Inferior parietal cortex (tissue), 1 donor: ENCODE measurements at regions not wholly inside any gene's neighbourhood (a gene's known extent, or its start where the extent isn't known, plus 50 kb on each side); places are given as distances from the start of the nearest gene placed in this dataset.
"Not testable (repeated sequence)": the region's sequence is repeated elsewhere in the genome, so short reads cannot be mapped to it uniquely, and the experiment has no call there.

Experiments
- DNase-seq: peaks from one replicate; pipeline ENCODE4 v3.0.0-alpha.2; 2016; ENCODE audit errors: extremely low spot score

DNA sequence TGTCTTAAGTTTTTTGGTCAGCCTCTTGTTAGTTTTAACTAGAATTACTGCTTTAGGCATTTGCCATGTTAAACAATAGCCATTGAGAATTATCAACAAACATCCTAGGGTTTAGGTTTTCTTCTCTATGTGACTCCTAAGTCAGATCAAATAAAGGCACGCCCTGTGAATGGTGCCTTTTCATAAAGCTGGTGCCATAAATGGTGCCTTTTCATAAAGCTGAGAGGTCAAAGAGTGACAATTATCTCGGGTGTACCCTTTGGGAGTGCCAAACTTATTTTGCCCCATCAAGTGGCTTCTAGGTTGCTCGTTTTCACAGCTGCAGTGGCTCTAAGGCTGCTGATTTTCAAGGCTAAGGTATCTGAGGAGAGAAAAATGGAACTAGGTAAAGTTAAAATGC is 391.6 kb downstream of the DMRTA1 start:
- no peak for DNase-seq

DNA sequence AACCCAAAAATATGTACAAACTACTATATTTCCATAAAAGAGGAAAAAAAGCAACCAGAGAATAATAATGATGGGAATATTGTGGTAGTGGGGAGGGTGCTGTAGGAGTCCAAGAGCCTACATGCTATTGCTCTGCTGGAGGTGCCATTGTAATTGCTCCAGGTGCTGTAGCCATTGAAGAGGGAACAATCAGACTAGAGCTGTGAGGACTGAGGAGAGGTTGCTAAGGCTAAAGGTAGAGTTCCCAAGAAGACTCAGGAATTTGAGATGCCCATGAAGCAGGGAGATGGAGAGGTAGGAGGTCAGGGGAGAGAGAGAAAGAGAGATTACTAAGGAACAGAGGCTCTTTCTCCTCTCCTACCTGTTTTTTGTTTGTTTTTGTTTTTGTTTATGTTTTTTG is 394.0 kb downstream of the DMRTA1 start:
- no peak for DNase-seq

DNA sequence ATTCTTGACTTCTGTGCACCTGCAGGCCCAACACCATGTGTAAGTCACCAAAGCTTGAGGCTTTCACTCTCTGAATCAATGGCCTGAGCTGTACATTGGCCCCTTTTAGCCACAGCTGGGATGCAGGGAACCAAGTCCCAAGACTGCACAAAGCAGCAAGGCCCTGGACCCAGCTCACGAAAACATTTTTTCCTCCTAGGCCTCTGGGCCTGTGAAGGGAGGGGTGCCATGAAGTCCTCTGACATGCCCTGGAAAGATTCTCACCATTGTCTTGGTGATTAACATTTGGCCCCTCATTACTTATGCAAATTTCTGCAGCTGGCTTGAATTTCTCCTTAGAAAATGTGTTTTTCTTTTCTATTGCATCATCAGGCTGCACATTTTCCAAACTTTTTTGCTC is 398.6 kb downstream of the DMRTA1 start:
- not testable (repeated sequence) for DNase-seq

DNA sequence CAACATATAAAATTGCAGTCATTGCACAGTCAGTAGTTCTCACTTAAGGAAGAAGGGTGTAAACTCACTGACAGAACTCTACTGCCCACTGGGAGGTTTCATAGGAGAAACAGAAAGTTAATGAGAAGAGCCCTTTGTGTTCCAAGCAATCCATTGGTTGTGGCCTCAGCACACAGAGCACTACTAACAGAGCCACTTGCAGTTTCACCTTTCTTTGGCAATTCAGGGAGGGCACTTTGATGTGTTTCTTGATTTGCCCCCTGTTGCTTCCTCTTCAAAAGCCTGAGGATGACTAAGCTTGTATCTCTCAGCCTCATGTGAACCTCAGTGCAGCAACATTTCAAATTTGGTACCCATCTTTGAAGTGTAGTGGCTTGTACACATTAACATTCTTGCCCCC is 409.4 kb downstream of the DMRTA1 start:
- no peak for DNase-seq

DNA sequence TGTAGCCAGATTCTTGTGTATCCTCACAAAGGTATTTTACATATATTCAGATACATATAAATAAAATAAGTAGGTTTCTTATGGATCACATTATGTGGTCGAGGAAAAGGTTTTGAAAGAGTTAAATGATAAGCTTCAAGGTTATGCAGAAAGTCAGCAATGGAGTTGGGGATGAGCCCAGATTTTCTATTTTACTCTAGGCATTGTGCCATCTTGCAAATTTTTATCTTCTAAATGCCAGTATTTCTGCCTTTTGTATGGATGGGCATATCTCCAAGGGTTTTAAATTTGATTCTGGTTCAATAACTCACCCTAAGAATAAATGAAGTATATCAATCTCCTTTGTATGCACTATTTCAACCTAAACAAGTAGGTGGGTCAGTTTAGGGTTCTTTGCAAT is 410.7 kb downstream of the DMRTA1 start:
- no peak for DNase-seq

DNA sequence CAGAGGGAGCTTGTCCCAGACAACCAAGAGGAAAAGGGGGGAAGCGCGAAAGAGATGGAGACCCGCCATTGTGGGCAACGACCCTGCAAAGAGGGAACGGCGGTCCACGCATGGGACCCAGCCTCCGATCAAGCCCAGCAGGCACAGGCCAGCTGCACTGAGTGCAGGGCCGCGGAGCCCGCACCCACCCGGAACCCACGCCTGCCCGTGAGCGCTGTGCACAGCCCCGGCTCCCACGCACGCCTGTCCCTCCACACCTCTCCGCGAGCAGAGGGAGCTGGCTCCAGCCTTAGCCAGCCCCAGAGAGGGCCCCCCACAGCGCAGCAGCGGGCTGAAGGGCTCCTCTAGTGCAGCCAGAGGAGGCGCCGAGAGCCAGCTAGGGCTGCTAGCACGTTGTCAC is 416.5 kb downstream of the DMRTA1 start:
- no peak for DNase-seq

DNA sequence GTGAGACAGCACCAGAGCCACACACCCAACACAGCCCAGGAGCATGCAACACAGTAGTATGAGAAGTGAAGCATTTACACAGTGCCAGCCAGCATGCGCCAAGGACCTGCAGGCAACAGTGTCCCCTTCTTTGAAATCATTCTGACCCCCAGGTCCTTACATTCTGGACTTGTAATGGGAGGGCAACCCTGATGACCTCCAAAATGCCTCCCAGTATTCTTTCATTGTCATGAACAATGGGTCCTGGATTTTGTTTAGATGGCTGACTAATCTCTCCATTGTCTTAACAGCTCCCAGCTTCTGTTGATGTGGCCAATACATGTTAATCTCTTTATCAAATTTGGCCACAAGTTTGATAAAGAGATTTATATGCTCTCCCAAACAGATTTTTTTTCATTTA is 417.1 kb downstream of the DMRTA1 start:
- no peak for DNase-seq

DNA sequence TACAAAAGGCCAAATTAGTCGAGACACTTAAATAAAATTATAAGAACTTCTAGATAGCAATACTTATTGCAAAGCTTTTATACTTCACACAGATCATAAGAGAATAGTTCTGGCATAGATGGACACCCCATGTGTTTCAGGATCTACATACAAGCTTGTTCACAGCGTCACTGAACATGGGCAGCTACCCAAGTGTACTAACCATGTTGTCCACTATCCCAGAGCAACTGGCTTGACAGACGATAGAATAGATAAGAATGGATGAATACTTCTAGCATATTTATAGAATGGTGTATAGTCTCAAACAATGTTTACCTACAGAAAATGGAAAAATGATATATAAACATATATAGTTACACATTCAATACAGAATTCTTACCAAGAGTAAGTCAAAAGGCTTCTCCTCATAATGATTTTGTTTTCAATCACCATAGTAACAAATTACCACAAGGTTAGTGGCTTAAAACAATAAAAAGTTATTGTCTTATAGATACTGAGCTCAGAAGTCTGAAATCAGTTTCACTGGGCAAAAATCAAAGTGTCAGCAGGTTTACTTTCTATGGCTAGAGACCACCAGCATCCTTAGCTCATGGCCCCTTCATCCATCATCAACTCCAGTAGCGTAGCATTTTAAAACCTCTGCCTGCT is 446.7 kb downstream of the DMRTA1 start:
- no peak for DNase-seq

DNA sequence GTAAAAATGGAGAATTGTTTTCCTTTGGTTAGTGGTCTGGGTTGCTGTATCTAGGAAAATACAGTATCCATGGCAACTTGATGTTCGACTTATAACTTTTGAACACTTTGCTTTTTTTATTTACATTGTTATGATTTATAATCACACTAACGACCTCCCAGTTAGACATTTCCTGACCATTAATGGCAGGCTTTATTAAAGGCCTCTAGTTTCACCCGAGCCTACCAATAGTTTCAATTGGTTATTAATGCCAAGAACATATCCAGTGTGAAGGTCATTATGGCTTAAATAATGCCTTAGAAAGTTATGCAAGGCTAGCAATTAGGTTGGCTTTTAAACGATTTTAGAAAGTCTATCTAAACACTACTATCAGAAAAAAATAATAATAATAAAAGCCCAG is 452.0 kb downstream of the DMRTA1 start:
- no peak for DNase-seq

DNA sequence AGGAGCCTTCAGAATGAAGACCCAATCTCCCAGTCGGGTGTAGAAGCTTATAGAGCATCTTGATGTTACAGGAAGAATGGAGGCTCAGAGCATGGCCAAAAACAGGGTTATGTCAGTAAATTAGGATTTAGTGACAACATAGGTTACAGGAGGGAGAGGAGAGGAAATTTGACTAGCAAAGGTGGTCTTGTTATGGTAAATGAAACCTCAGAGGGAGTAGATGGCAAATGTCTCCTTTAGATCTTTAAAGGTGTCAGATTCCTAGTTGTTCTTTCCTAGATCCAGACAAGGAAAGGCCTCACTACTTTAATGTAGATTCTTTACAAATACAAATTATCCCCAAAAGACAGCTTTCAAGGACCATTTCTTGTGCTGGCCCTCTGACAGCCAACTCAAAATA is 465.0 kb downstream of the DMRTA1 start:
- no peak for DNase-seq

DNA sequence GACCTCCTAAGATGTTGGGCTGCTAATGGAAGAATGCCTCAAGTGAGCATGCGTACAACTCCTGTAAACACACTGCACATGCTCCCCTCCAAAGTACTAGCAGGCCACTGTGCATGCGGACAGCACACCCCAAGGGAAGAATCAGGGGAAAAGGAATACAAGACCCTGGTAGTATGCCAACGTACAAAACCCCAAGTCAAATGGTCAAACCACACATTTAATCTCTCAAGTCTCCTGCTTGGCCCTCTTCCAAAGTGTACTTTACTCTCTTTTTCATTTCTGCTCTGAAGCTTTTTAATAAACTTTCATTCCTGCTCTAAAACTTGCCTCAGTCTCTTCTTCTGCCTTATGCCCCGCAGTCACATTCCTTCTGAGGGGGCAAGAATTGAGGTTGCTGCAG is 466.4 kb downstream of the DMRTA1 start:
- DNase-seq, result no peak

DNA sequence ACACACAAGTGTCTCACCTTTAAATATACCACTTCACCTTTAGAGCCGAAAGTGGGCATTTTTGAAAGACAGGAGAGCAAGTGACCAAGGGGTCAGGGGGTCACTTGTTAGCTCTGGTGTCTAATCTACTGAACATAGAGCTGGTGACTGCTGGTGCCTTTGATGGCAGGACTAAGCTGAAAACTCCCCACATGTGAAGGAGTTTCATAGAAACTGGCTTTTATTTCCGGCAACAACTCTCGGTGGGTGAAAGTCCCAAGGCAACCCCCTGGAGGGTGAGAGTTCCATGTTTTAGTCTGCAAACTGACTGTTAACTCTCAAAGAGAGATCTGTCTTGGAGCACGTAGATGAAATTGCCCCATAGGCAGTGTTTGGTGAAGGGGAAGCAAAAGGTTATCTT is 466.9 kb downstream of the DMRTA1 start:
- DNase-seq, result no peak

DNA sequence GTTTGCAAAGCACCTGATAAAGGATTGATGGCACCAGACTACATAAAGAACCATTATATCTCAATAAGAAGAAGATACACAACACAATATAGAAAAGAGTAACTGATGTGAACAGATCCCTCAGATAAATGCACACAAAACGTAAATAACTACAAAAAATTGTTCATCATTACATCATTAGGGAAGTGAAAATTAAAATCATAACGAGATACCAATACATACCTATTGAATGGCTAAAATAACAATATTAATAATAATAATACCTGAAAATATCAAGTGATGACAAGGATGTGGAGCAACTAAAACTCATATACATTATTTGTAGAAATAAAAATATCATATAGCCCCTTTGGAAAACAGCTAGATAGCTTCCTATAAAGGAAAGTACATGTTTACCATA is 469.5 kb downstream of the DMRTA1 start:
- DNase-seq, result no peak

DNA sequence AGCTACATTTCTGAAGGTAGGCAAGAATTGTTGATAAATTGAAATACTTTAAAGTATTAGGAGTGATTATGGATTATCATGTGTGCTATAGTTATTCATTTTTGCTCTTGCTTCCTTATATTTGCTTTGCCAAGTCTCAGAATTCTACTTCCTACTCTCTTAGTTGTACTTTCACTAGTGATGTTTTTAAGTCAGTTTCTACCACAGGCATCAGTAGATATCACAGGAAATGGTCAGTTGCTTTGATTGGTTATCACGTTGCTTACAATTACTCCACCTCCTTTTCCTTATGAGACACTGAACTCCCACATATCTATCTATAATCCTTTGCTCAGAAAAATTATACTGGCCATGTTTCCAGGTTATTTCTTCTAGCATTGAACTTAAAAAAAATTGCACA is 472.8 kb downstream of the DMRTA1 start:
- no peak for DNase-seq

DNA sequence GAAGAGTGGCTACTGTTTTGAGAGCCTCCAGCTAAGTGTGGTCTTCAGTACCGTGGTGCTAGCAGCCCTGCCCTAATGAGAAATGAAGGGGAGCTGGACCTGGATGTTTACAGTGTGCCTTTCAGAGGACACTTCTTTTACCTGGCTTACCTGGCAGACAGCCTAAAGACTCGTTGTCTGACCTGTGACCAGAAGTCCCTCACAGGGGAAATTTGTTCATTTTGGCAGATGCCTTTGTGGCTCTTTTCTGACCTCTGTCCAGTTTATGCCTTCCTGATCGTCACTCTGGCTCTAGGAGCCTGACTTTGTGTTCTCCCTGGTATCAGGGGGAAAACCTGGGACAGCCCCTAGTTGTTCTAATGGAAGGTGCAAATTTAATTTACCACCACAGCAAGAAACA is 475.1 kb downstream of the DMRTA1 start:
- DNase-seq, result no peak

DNA sequence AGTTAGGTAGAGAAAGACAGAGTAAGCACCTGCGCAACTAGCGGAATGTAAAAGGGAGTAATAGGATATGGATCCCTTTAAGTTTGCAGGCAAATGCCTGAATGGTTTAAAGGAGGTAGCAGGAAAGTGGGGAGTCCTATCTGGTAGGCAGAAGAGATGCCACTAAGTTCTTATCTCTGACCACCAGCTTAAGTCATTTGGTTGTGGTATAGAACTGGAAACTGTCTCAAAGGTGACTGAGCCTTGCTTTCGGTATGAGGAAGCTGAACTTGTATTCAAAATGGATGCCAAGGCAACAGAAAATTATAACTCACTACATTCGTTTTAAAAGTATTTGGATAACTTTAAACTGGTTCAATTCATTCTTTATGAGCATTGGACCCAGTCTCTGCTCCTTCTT is 475.6 kb downstream of the DMRTA1 start:
- DNase-seq, result no peak

DNA sequence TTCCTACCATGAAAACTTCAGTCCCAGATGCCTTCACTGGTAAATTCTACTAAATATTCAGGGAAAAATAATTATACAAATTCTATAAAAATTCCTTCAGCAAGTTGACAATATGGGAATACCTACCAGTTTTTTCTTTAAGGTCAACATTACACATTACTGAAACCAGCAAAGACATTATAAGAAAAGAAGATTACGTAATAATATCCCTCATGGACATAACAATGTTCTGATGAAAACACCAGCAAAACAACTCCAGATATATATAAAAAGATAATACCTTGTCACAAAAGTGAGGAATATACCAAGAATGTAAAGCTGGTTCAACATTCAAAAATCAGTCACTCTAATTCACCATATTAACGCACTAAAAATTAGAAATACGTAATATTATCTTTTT is 507.9 kb downstream of the DMRTA1 start:
- DNase-seq, result no peak

DNA sequence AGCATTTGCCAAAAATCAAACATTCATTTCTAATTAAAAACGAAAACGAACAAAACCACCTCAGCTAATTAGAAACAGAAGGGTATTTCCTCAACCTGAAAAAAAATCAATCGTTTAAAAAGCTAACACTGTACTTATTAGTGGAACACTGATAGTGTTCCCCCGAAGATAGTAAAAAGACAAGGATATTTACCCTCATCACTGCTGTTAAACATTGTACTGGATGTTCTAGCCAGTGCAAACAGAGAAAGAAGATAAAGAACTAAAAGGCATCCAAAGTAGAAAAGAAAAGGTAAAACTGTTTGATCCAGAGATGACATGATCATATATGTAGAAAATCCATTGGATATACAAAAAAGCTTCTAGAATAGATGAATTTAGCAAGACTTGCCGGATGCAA is 508.3 kb downstream of the DMRTA1 start:
- DNase-seq, result no peak

DNA sequence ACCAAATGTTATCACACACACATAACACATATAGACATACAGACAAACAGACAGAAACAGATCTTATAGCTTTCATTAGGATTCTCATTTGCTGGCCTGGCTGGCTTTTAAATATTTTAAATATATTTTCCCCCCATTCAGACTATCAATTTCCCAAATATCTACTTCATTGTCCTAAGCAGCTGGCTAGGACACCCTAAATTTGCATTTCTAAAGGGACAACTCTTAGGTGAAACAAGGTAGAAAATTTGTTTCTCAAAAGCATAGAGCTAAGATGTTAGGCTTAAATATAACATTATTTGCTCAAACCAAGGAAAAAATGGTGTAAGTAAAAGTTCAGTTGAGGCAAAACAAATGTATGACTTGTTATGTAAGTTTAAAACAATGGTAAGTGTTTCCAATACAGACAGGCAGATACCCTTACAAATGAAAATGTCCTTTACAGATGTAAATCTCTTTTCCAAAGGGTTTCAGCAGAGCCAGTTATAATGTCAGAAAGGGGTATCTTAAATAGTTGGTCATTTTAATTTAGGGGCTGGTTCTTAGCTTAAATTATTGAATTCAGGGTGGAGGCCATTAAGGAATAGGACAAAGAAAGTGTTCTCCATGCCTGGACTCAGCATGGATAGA is 522.8 kb downstream of the DMRTA1 start:
- DNase-seq, result no peak

DNA sequence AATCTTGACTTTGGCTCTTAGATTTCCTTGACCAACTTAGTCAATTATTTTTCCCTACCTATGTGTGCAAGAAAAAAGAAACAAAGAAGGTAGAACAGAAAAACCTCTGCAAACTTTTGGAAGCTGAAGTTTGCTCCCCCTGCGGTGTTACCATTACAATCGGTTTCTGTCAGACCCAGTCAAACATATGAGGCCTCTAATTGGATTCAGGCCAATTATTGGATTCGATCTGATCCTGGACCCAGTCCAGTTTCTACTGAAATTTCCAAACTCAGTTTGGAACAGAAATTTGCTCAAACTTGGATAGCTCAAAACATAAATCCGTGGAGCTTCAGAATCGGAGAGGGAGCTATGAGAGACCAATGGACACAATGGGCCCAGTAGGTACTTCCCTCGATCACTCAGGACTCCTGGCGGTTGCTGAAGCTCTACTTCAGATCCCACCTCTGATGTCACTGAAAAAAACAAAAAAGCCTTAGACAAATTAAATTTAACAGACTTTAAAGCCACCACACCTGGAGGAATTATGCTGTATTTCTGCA is 523.9 kb downstream of the DMRTA1 start:
- no peak for DNase-seq

DNA sequence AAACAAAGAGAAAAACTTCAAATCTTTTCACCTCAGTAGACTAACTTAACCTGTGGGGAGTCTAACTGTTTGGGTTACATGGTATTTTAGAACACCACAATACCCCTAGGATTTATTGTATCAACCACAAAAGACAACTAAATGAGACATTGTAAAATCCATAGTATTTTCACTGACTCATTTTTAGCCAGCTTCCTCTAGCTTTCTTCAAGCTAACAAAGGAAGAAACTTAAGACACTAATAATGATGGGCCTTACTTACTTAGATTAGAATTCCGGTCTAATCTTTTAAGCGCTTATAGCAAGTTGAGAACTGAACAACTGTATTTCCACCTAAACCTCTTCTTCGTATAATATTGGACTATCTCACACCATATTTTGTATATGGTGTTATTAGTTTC is 529.3 kb downstream of the DMRTA1 start:
- no peak for DNase-seq

DNA sequence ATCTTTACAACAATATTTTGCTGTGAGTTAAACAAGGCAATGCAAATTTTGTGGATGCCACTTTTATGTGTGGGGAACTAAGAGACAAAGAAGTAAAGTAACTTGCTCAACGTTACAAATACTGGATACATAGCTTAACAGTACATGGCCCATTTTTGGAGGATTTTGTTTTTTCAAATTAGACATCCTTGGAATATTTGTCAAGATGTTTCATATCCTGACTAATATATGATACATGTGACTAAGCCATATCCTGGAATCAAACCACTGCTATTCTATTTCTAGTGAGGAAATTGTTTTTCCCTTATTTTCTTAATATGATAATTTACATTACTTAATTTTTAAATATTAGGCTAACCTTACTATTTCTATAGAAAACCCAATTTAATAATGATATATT is 529.8 kb downstream of the DMRTA1 start:
- no peak for DNase-seq

DNA sequence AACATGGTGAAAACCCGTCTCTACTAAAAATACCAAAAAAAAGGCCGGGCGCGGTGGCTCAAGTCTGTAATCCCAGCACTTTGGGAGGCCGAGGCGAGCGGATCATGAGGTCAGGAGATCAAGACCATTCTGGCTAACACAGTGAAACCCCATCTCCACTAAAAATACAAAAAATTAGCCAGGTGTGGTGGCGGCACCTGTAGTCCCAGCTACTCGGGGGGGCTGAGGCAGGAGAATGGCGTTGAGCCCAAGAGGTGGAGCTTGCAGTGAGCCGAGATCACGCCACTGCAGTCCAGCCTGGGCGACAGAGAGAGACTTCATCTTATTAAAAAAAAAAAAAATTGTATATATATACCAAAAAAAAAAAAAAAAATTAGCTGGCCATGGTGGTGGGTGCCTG is 533.8 kb downstream of the DMRTA1 start:
- not testable (repeated sequence) for DNase-seq

DNA sequence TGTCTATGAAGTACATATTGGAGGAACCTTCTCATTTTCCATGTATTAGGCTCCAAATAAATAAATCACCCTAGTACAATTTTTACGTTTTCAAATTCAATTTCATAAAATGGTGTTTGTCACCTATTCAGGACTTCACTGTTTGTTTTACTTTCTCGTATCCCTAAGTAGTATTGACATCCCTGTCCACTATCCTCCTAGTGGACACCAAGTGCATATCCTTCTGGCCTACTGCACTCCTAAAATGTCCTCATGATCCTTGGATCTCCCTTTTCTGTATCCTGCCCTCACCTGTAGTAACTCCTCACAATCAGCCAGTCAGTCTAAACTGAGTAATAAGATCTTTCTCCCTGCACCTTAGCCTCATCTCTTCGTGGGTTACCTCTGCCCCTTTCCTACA is 539.9 kb downstream of the DMRTA1 start:
- no peak for DNase-seq
